PC-9 (cell line): ENCODE measurements at regions not wholly inside any gene's neighbourhood (a gene's known extent, or its start where the extent isn't known, plus 50 kb on each side); places are given as distances from the start of the nearest gene placed in this dataset.

Experiments
- CTCF ChIP-seq: fragments of 200-600 bp; sonication (generic); conservative IDR thresholded peaks from 2 replicates; pipeline ENCODE4 v1.6.1; 2017; ENCODE audit warnings: mixed run types, antibody characterized with exemption, mild to moderate bottlenecking, moderate library complexity
- EZH2 ChIP-seq: fragments of 200-600 bp; sonication (generic); IDR thresholded peaks from 2 replicates; pipeline ENCODE4 v1.8.0; 2017; ENCODE audit warnings: antibody characterized with exemption, low read depth

GRCh38 chr9:17068671-17069070 lies 66.2 kb upstream of the CNTLN start:
- TF ChIP-seq CTCF, result no peak
- TF ChIP-seq EZH2, result no peak
